Colonic mucosa (tissue), 4 donors: ENCODE measurements at regions not wholly inside any gene's neighbourhood (a gene's known extent, or its start where the extent isn't known, plus 50 kb on each side); places are given as distances from the start of the nearest gene placed in this dataset.

ENCODE experiments used
- DNase-seq: peaks from one replicate; pipeline ENCODE4 v3.0.0-alpha.2; 2020
- H3K27ac ChIP-seq: fragments of 200-600 bp; one replicate; pipeline ENCODE4 v1.8.0; 2021
- H3K27me3 ChIP-seq: fragments of 200-600 bp; one replicate; pipeline ENCODE4 v1.8.0; 2021
- H3K36me3 ChIP-seq: fragments of 200-600 bp; one replicate; pipeline ENCODE4 v1.8.0; 2021
- H3K4me1 ChIP-seq: fragments of 200-600 bp; one replicate; pipeline ENCODE4 v1.8.0; 2021; ENCODE audit warnings: mild to moderate bottlenecking
- H3K4me3 ChIP-seq: fragments of 200-600 bp; one replicate; pipeline ENCODE4 v1.8.0; 2021
- H3K9ac ChIP-seq, 2 donors: one replicate each; pipeline ENCODE4 v1.7.0; 2013; ENCODE audit warnings: control low read depth in 2 of 2, low read depth in 2 of 2, low read length in 2 of 2
- H3K9me3 ChIP-seq: fragments of 200-600 bp; one replicate; pipeline ENCODE4 v1.8.0; 2021
- intact Hi-C: fragments of 100-400 bp; cut with DNase I; formaldehyde crosslinking; loops from one replicate; pipeline ENCODE4 v1.14.1; 2022
- TF ChIP-seq, protein P1 (sequence below): fragments of 200-600 bp; IDR thresholded peaks from one replicate; pipeline ENCODE4 v1.8.0; 2022; ENCODE audit warnings: antibody characterized with exemption, mild to moderate bottlenecking
- donor health status: healthy.
- donor health status: DM: no; HTN: no; CAD: no.
- donor health status: DM: no; HTN: no; CAD: no.

DNA sequence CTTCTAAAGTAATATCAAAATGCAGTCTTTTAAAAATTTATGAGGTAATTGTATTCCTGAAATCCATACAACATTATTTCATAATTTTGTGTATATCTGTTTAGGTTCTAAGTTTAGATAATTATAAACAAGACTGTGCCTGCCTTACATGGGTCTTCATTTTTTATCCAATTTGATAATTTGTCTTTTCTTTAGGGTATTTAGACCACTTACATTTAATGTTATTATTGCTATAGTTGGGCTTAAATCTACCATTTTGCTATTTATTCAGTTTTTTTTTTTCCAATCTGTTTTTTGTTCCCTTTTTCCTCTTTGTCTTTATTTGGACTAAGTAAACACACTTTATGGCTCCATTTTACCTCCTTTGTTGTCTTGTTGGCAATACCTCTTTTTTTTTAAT is 312.5 kb upstream of the MEX3C start:
- Histone ChIP-seq H3K27me3 (no peaks in the 10 kb centered on the region), H3K9me3 (no peaks in the 10 kb centered on the region), H3K36me3 (no peaks in the 10 kb centered on the region), H3K9ac (no peak overlapping the region), H3K4me3 (no peak overlapping the region), H3K4me1 (no peaks in the 10 kb centered on the region), H3K27ac (no peak overlapping the region)
- intact Hi-C loops, result no loop called here
- DNase-seq, result no peak
- TF ChIP-seq, protein P1, sequence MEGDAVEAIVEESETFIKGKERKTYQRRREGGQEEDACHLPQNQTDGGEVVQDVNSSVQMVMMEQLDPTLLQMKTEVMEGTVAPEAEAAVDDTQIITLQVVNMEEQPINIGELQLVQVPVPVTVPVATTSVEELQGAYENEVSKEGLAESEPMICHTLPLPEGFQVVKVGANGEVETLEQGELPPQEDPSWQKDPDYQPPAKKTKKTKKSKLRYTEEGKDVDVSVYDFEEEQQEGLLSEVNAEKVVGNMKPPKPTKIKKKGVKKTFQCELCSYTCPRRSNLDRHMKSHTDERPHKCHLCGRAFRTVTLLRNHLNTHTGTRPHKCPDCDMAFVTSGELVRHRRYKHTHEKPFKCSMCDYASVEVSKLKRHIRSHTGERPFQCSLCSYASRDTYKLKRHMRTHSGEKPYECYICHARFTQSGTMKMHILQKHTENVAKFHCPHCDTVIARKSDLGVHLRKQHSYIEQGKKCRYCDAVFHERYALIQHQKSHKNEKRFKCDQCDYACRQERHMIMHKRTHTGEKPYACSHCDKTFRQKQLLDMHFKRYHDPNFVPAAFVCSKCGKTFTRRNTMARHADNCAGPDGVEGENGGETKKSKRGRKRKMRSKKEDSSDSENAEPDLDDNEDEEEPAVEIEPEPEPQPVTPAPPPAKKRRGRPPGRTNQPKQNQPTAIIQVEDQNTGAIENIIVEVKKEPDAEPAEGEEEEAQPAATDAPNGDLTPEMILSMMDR, result no peak

DNA sequence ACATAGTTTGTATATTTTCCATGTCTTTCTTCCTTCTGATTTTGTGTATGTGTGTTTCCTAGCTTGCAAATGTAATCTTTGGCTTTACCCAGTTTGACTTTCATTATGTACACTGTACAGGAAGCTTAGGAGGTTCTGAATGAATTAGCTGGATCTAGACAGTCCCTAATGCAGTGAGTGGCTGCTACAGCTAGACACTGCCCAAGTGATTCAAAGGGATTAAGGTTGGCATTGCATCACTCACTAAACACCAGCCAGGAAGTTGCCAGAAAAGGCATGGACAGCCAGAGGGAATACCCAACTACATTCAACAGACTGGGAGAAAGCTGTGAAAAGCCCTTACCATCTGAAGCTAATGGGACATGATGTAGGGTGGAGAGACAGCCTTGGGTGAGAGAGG is 316.0 kb upstream of the MEX3C start:
- Histone ChIP-seq H3K4me3 (no peak overlapping the region), H3K9ac (no peak overlapping the region), H3K27ac (no peak overlapping the region), H3K36me3 (no peaks in the 10 kb centered on the region), H3K27me3 (no peaks in the 10 kb centered on the region), H3K9me3 (no peaks in the 10 kb centered on the region), H3K4me1 (no peaks in the 10 kb centered on the region)
- DNase-seq, result no peak
- TF ChIP-seq, protein P1, result no peak
- intact Hi-C loops, result no loop called here

- Histone ChIP-seq H3K27ac (no peak overlapping the region), H3K4me1 (no peaks in the 10 kb centered on the region), H3K4me3 (no peak overlapping the region), H3K27me3 (no peaks in the 10 kb centered on the region), H3K9me3 (no peaks in the 10 kb centered on the region), H3K36me3 (no peaks in the 10 kb centered on the region), H3K9ac (no peak overlapping the region)
- intact Hi-C loops, result no loop called here
- TF ChIP-seq, protein P1, result no peak
- DNase-seq, result no peak
Measured at GRCh38 chr18:51514128-51514527, 316.6 kb upstream of the MEX3C start.

- Histone ChIP-seq H3K4me3 (no peak overlapping the region), H3K9ac (no peak overlapping the region), H3K9me3 (no peaks in the 10 kb centered on the region), H3K27ac (no peak overlapping the region), H3K27me3 (no peaks in the 10 kb centered on the region), H3K4me1 (no peaks in the 10 kb centered on the region), H3K36me3 (no peaks in the 10 kb centered on the region)
- intact Hi-C loops, result no loop called here
- TF ChIP-seq, protein P1, result no peak
- DNase-seq, result no peak
Measured at GRCh38 chr18:51516478-51517038, 319.1 kb upstream of the MEX3C start.

GRCh38 chr18:51519571-51519970 is 322.1 kb upstream of the MEX3C start:
- intact Hi-C loops, result no loop called here

More at GRCh38 chr18:51519571-51519970, 322.1 kb upstream of the MEX3C start:
- TF ChIP-seq, protein P1, result no peak
- H3K9ac ChIP-seq, result no peak overlapping the region
- no peaks in the 10 kb centered on the region for H3K36me3 ChIP-seq
- H3K4me1 ChIP-seq, result no peaks in the 10 kb centered on the region
- H3K27me3 ChIP-seq, result no peaks in the 10 kb centered on the region
- no peaks in the 10 kb centered on the region for H3K9me3 ChIP-seq
- H3K4me3 ChIP-seq, result no peak overlapping the region
- no peak for DNase-seq
- H3K27ac ChIP-seq, result no peak overlapping the region
